Hematopoietic multipotent progenitor cell treated with erythropoietin and hydrocortisone succinate and interleukin-3 and kit ligand, for 6 days (in vitro differentiated cells): ENCODE measurements at regions not wholly inside any gene's neighbourhood (a gene's known extent, or its start where the extent isn't known, plus 50 kb on each side); places are given as distances from the start of the nearest gene placed in this dataset.

Experiments
- DNase-seq: peaks from one replicate; pipeline ENCODE4 v3.0.0-alpha.2; 2015

GRCh38 chr7:121447243-121447910 lies 51.3 kb upstream of the FAM3C start:
- DNase-seq, result no peak

GRCh38 chr7:121446526-121446925 lies 50.4 kb upstream of the FAM3C start:
- no peak for DNase-seq
